ENCODE measurements at regions not wholly inside any gene's neighbourhood (a gene's known extent, or its start where the extent isn't known, plus 50 kb on each side); places are given as distances from the start of the nearest gene placed in this dataset.
A peak's percentile ranks its signal among the peaks of the same experiment; 100 is the strongest.

DNA sequence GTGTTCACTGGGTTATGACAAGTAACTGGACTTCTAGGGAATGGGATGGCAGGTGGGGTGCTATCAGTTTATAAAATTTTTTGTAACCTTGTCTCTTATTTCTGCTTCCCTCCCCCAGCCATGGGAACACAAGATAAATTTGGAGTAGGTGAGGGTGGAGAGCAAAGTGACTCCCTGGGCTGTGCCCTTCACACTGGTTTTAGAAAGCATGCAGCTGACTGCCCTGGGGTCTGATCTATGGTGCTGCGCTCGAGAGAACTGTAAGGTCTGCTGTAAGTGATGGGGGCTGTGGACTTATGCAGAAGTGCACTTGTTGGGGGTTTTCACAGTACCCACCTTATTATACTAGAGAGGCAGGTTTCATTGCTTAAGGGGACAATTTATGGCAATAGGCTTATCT, 247.7 kb upstream of the DMRT1 start:
- H3K36me3 Mint-ChIP-seq (ENCODE audit: low read depth), result peaks cover 35% of the 10 kb centered on the region
- peaks cover 35% of the 10 kb centered on the region for H3K9me3 ChIP-seq (ENCODE audit: control insufficient read depth, low read length)
- peaks cover 17% of the 10 kb centered on the region for H3K36me3 ChIP-seq (ENCODE audit: control insufficient read depth, insufficient read depth, low read length)
- peaks cover 50% of the 10 kb centered on the region for H3K9me3 Mint-ChIP-seq
- peaks cover 17% of the 10 kb centered on the region for H3K4me1 Mint-ChIP-seq
- H3K27ac Mint-ChIP-seq, result no peak overlapping the region
- H3K4me3 ChIP-seq (ENCODE audit: low read length), result peak overlapping the region; percentile 72
- peaks cover 5% of the 10 kb centered on the region for H3K4me1 ChIP-seq (ENCODE audit: control insufficient read depth, insufficient read depth, low read length)
- TF ChIP-seq, protein P1, sequence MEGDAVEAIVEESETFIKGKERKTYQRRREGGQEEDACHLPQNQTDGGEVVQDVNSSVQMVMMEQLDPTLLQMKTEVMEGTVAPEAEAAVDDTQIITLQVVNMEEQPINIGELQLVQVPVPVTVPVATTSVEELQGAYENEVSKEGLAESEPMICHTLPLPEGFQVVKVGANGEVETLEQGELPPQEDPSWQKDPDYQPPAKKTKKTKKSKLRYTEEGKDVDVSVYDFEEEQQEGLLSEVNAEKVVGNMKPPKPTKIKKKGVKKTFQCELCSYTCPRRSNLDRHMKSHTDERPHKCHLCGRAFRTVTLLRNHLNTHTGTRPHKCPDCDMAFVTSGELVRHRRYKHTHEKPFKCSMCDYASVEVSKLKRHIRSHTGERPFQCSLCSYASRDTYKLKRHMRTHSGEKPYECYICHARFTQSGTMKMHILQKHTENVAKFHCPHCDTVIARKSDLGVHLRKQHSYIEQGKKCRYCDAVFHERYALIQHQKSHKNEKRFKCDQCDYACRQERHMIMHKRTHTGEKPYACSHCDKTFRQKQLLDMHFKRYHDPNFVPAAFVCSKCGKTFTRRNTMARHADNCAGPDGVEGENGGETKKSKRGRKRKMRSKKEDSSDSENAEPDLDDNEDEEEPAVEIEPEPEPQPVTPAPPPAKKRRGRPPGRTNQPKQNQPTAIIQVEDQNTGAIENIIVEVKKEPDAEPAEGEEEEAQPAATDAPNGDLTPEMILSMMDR (conservative IDR thresholded peaks at IDR 0.05), result no peak
- no peak for DNase-seq
- no peak overlapping the region for H3K4me3 Mint-ChIP-seq
- no peaks in the 10 kb centered on the region for H3K27me3 ChIP-seq (ENCODE audit: control insufficient read depth, insufficient read depth, low read length, poor library complexity, severe bottlenecking)
- no peak overlapping the region for H3K27ac ChIP-seq (ENCODE audit: low read depth, low read length)
- 83 to 91% methylated on average over 2 of the region's 2 CpGs for WGBS, 2 experiments (ENCODE audit: insufficient coverage in 1 of 2, insufficient read length in 1 of 2)
- no peak overlapping the region for H3K9ac ChIP-seq (ENCODE audit: extremely low read depth, low read length, poor library complexity, severe bottlenecking)
- no peaks in the 10 kb centered on the region for H3K27me3 Mint-ChIP-seq (ENCODE audit: insufficient read depth)

DNA sequence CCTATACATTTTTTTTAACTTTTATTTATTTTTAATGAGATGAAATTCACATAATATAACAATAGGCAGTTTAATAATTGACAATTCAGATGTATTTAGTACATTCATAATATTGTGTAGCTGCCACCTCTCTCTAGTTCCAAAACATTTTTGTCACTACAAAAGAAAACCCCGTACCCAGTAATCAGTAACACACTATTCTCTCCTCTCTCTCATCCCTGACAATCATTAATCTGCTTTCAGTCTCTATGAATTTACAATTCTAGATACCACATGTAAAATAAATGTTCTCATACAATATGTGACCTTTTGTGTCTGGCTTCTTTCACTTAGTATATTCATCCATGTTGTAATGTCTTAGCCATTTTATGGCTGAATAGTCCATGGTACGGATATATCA, 244.8 kb upstream of the DMRT1 start:
- Mint-ChIP-seq H3K27me3 (ENCODE audit: insufficient read depth) (no peaks in the 10 kb centered on the region), H3K9me3 (peaks cover 38% of the 10 kb centered on the region), H3K36me3 (ENCODE audit: low read depth) (peaks cover 40% of the 10 kb centered on the region), H3K4me1 (no peaks in the 10 kb centered on the region), H3K4me3 (no peak overlapping the region), H3K27ac (no peak overlapping the region)
- no peak for DNase-seq
- Histone ChIP-seq H3K27me3 (ENCODE audit: control insufficient read depth, insufficient read depth, low read length, poor library complexity, severe bottlenecking) (no peaks in the 10 kb centered on the region), H3K27ac (ENCODE audit: low read depth, low read length) (no peak overlapping the region), H3K4me1 (ENCODE audit: control insufficient read depth, insufficient read depth, low read length) (no peaks in the 10 kb centered on the region), H3K9ac (ENCODE audit: extremely low read depth, low read length, poor library complexity, severe bottlenecking) (no peak overlapping the region), H3K9me3 (ENCODE audit: control insufficient read depth, low read length) (peaks cover 40% of the 10 kb centered on the region), H3K36me3 (ENCODE audit: control insufficient read depth, insufficient read depth, low read length) (peaks cover 17% of the 10 kb centered on the region), H3K4me3 (ENCODE audit: low read length) (no peak overlapping the region)
- 95 to 100% methylated on average over 1 of the region's 2 CpGs for WGBS, 2 experiments (ENCODE audit: insufficient coverage in 1 of 2, insufficient read length in 1 of 2)
- TF ChIP-seq, protein P1 (conservative IDR thresholded peaks at IDR 0.05), result no peak

DNA sequence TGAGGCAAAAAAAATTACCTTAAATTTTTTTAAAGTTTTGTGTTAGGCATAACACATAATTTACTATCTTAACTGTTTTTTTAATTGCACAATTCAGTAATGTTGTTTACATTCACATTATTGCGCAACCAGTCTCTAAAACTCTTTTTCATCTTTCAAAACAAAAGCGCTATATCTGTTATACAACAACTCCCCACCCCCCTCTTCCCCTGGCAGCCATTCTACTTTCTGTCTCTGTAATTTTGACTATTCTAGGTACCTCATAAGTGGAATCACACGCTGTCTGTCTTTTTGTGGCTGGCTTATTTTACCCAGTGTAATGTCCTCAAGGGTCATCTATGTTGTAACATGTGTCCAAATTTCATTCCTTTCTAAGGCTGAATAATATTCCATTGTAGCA, 241.5 kb upstream of the DMRT1 start:
- no peaks in the 10 kb centered on the region for H3K4me1 Mint-ChIP-seq
- no peaks in the 10 kb centered on the region for H3K27me3 ChIP-seq (ENCODE audit: control insufficient read depth, insufficient read depth, low read length, poor library complexity, severe bottlenecking)
- H3K27ac Mint-ChIP-seq, result no peak overlapping the region
- no peaks in the 10 kb centered on the region for H3K4me1 ChIP-seq (ENCODE audit: control insufficient read depth, insufficient read depth, low read length)
- H3K9ac ChIP-seq (ENCODE audit: extremely low read depth, low read length, poor library complexity, severe bottlenecking), result no peak overlapping the region
- WGBS, 2 experiments (ENCODE audit: insufficient coverage in 1 of 2, insufficient read length in 1 of 2), result 92 to 100% methylated on average over 2 to 3 of the region's 3 CpGs
- TF ChIP-seq, protein P1 (conservative IDR thresholded peaks at IDR 0.05), result no peak
- no peak overlapping the region for H3K27ac ChIP-seq (ENCODE audit: low read depth, low read length)
- H3K36me3 ChIP-seq (ENCODE audit: control insufficient read depth, insufficient read depth, low read length), result no peaks in the 10 kb centered on the region
- peaks cover 21% of the 10 kb centered on the region for H3K9me3 ChIP-seq (ENCODE audit: control insufficient read depth, low read length)
- H3K4me3 ChIP-seq (ENCODE audit: low read length), result no peak overlapping the region
- H3K4me3 Mint-ChIP-seq, result no peak overlapping the region
- no peaks in the 10 kb centered on the region for H3K27me3 Mint-ChIP-seq (ENCODE audit: insufficient read depth)
- peaks cover 37% of the 10 kb centered on the region for H3K36me3 Mint-ChIP-seq (ENCODE audit: low read depth)
- DNase-seq, result no peak
- peaks cover 24% of the 10 kb centered on the region for H3K9me3 Mint-ChIP-seq
